ENCODE measurements at regions not wholly inside any gene's neighbourhood (a gene's known extent, or its start where the extent isn't known, plus 50 kb on each side); places are given as distances from the start of the nearest gene placed in this dataset.

- no peak overlapping the region for H3K27ac ChIP-seq
- no peaks in the 10 kb centered on the region for H3K9me3 ChIP-seq
- intact Hi-C loops (cut with DNase I; ENCODE audit: low total_unique reads) (no loop called here), in situ Hi-C loops (cut with MboI; ENCODE audit: low sequenced_read_pairs in 4 of 4) (no loop called here)
- H3K4me3 ChIP-seq, result no peak overlapping the region
- DNase-seq, result no peak
- ATAC-seq, result no peak
- H3K36me3 ChIP-seq, result no peaks in the 10 kb centered on the region
- no peaks in the 10 kb centered on the region for H3K4me1 ChIP-seq
- H3K27me3 ChIP-seq, result no peaks in the 10 kb centered on the region
- no peak for TF ChIP-seq CTCF (IDR thresholded peaks at IDR 0.05 in 4 of 5, conservative IDR thresholded peaks at IDR 0.05 in 1 of 5)
- no peak for TF ChIP-seq POLR2A (IDR thresholded peaks at IDR 0.05)
Observed at GRCh38 chr14:58850011-58850410, 212.2 kb downstream of the DACT1 start.

GRCh38 chr14:58861586-58861985, 223.8 kb downstream of the DACT1 start:
- DNase-seq (no peak), ATAC-seq (no peak)
- no peaks in the 10 kb centered on the region for H3K9me3 ChIP-seq
- H3K36me3 ChIP-seq, result no peaks in the 10 kb centered on the region
- intact Hi-C loops (cut with DNase I; ENCODE audit: low total_unique reads), result no loop called here
- H3K4me1 ChIP-seq, result no peaks in the 10 kb centered on the region
- no peak overlapping the region for H3K4me3 ChIP-seq
- no peak overlapping the region for H3K27ac ChIP-seq
- TF ChIP-seq CTCF (IDR thresholded peaks at IDR 0.05 in 4 of 5, conservative IDR thresholded peaks at IDR 0.05 in 1 of 5) (no peak), POLR2A (IDR thresholded peaks at IDR 0.05) (no peak)
- H3K27me3 ChIP-seq, result no peaks in the 10 kb centered on the region
- in situ Hi-C loops (cut with MboI; ENCODE audit: low sequenced_read_pairs in 4 of 4), result no loop called here

- TF ChIP-seq CTCF (IDR thresholded peaks at IDR 0.05 in 4 of 5, conservative IDR thresholded peaks at IDR 0.05 in 1 of 5) (no peak), POLR2A (IDR thresholded peaks at IDR 0.05) (no peak)
- no peak for ATAC-seq
- no peak for DNase-seq
- in situ Hi-C loops (cut with MboI; ENCODE audit: low sequenced_read_pairs in 4 of 4), result no loop called here
- intact Hi-C loops (cut with DNase I; ENCODE audit: low total_unique reads), result no loop called here
- no peak overlapping the region for H3K27ac ChIP-seq
- no peaks in the 10 kb centered on the region for H3K27me3 ChIP-seq
- H3K4me1 ChIP-seq, result no peaks in the 10 kb centered on the region
- H3K9me3 ChIP-seq, result no peaks in the 10 kb centered on the region
- no peaks in the 10 kb centered on the region for H3K36me3 ChIP-seq
- H3K4me3 ChIP-seq, result no peak overlapping the region
Observed at GRCh38 chr14:58862416-58863160, 224.8 kb downstream of the DACT1 start.

GRCh38 chr14:58863661-58864345, 226.0 kb downstream of the DACT1 start:
- DNase-seq, result no peak

More at GRCh38 chr14:58863661-58864345, 226.0 kb downstream of the DACT1 start:
- H3K27ac ChIP-seq, result no peak overlapping the region
- no peaks in the 10 kb centered on the region for H3K36me3 ChIP-seq
- no peak overlapping the region for H3K4me3 ChIP-seq
- ATAC-seq, result no peak
- intact Hi-C loops (cut with DNase I; ENCODE audit: low total_unique reads), result no loop called here
- TF ChIP-seq CTCF (IDR thresholded peaks at IDR 0.05 in 4 of 5, conservative IDR thresholded peaks at IDR 0.05 in 1 of 5), result no peak
- no peak for TF ChIP-seq POLR2A (IDR thresholded peaks at IDR 0.05)
- H3K4me1 ChIP-seq, result no peaks in the 10 kb centered on the region
- H3K27me3 ChIP-seq, result no peaks in the 10 kb centered on the region
- H3K9me3 ChIP-seq, result no peaks in the 10 kb centered on the region
- in situ Hi-C loops (cut with MboI; ENCODE audit: low sequenced_read_pairs in 4 of 4), result no loop called here

All from gastrocnemius medialis (tissue), 4 donors.